ENCODE measurements at regions not wholly inside any gene's neighbourhood (a gene's known extent, or its start where the extent isn't known, plus 50 kb on each side); places are given as distances from the start of the nearest gene placed in this dataset.

DNA sequence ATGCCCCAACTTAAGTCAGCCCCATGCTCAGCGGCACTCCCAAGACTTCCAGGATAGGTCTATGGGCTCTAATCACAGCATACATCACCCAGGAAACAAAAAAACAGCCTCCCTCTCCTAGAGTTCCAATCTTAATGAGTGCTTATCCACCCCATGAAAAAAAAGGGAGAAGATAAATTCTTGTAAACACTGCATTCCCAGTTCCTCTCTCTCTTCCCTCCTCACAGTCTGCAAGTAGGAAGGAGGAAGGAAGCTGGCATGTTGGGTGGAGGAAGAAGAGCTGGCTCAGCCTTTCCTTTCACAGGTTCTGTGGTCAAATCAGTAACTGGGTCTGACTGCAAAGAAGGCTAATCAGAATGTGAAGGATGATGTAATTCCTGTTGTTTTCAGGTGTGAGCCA lies 69.9 kb upstream of the ZC3H11B start:
- H4K20me1 ChIP-seq (ENCODE audit: insufficient read depth): no peaks in the 10 kb centered on the region
- H3K27ac ChIP-seq (ENCODE audit: low read depth, low read length): no peak overlapping the region
- ATAC-seq (no peak), DNase-seq (ENCODE audit: low read depth, low spot score) (no peak)
- H2AFZ ChIP-seq (ENCODE audit: low read depth, low read length, poor library complexity, severe bottlenecking): no peak overlapping the region
- no TSS peak for BruUV-seq (replicated peaks)
- CTCF ChIA-PET: no interaction called here
- no peaks in the 10 kb centered on the region for H3K9me2 ChIP-seq (ENCODE audit: insufficient read depth)
- H3K79me2 ChIP-seq (ENCODE audit: insufficient read depth, low read length): no peaks in the 10 kb centered on the region
- no peak overlapping the region for H3K4me3 ChIP-seq (replicated peaks in 1 of 2; ENCODE audit: low read depth in 1 of 2, low read length in 2 of 2)
- POLR2A ChIA-PET: no interaction called here
- no peaks in the 10 kb centered on the region for H3K4me1 ChIP-seq (ENCODE audit: control insufficient read depth in 1 of 2, insufficient read depth in 2 of 2, low read length in 2 of 2)
- no peak overlapping the region for H3K9ac ChIP-seq (ENCODE audit: low read length)
- H3K27me3 ChIP-seq (ENCODE audit: insufficient read depth, low read length): no peaks in the 10 kb centered on the region
- RAD21 ChIA-PET (ENCODE audit: low non-redundant PET in 1 of 2, low total read pairs in 2 of 2, uncharacterized antibody in 2 of 2, unreplicated experiment in 2 of 2): no interaction called here
- no peak overlapping the region for H3K4me2 ChIP-seq (ENCODE audit: low read length)
- intact Hi-C loops (cut with micrococcal nuclease): no loop called here
- no peaks in the 10 kb centered on the region for H3K9me3 ChIP-seq (ENCODE audit: control insufficient read depth in 1 of 2, insufficient read depth in 1 of 2, low read depth in 1 of 2, low read length in 2 of 2)
- no peaks in the 10 kb centered on the region for H3K36me3 ChIP-seq (ENCODE audit: control insufficient read depth in 1 of 2, insufficient read depth in 2 of 2, low read length in 2 of 2)
- TF ChIP-seq EGR1 (IDR thresholded peaks at IDR 0.05; ENCODE audit: low read depth) (no peak), POLR2AphosphoS5 (IDR thresholded peaks at IDR 0.05; ENCODE audit: low read depth, low read length) (no peak), RAD21 (IDR thresholded peaks at IDR 0.05; ENCODE audit: low read depth) (no peak), JUND (IDR thresholded peaks at IDR 0.05) (no peak), SP1 (IDR thresholded peaks at IDR 0.05; ENCODE audit: low read depth) (no peak), YY1 (IDR thresholded peaks at IDR 0.05; ENCODE audit: extremely low read depth, insufficient replicate concordance, low read depth, low read length) (no peak), CBX3 (IDR thresholded peaks at IDR 0.05; ENCODE audit: low read depth) (no peak), ZNF274 (IDR thresholded peaks at IDR 0.05; ENCODE audit: low read depth, low read length) (no peak), ZFX (IDR thresholded peaks at IDR 0.05) (no peak), TCF7L2 (IDR thresholded peaks at IDR 0.05; ENCODE audit: borderline replicate concordance, extremely low read depth, insufficient read depth, insufficient read length) (no peak), ELF1 (IDR thresholded peaks at IDR 0.05; ENCODE audit: borderline replicate concordance, low read depth) (no peak), FOSL1 (IDR thresholded peaks at IDR 0.05; ENCODE audit: low read depth) (no peak), SRF (IDR thresholded peaks at IDR 0.05; ENCODE audit: low read depth) (no peak), POLR2A (IDR thresholded peaks at IDR 0.05; ENCODE audit: borderline replicate concordance, extremely low read depth, insufficient read depth, insufficient read length) (no peak), CEBPB (IDR thresholded peaks at IDR 0.05; ENCODE audit: low read depth) (no peak)
- TF ChIP-seq, protein P1, sequence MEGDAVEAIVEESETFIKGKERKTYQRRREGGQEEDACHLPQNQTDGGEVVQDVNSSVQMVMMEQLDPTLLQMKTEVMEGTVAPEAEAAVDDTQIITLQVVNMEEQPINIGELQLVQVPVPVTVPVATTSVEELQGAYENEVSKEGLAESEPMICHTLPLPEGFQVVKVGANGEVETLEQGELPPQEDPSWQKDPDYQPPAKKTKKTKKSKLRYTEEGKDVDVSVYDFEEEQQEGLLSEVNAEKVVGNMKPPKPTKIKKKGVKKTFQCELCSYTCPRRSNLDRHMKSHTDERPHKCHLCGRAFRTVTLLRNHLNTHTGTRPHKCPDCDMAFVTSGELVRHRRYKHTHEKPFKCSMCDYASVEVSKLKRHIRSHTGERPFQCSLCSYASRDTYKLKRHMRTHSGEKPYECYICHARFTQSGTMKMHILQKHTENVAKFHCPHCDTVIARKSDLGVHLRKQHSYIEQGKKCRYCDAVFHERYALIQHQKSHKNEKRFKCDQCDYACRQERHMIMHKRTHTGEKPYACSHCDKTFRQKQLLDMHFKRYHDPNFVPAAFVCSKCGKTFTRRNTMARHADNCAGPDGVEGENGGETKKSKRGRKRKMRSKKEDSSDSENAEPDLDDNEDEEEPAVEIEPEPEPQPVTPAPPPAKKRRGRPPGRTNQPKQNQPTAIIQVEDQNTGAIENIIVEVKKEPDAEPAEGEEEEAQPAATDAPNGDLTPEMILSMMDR (IDR thresholded peaks at IDR 0.05 in 2 of 3, conservative IDR thresholded peaks at IDR 0.05 in 1 of 3; ENCODE audit: borderline replicate concordance in 1 of 3, insufficient read depth in 1 of 3, low read depth in 2 of 3, low read length in 2 of 3): no peak
- TF ChIP-seq, protein P2, sequence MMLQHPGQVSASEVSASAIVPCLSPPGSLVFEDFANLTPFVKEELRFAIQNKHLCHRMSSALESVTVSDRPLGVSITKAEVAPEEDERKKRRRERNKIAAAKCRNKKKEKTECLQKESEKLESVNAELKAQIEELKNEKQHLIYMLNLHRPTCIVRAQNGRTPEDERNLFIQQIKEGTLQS (IDR thresholded peaks at IDR 0.05): no peak

Measured in HCT116 (cell line).